Loucy (cell line): ENCODE measurements at regions not wholly inside any gene's neighbourhood (a gene's known extent, or its start where the extent isn't known, plus 50 kb on each side); places are given as distances from the start of the nearest gene placed in this dataset.

Experiments used
- CTCF ChIP-seq: fragments of 200-600 bp; sonication (generic); conservative IDR thresholded peaks from 2 replicates; pipeline ENCODE4 v1.5.1; 2014; ENCODE audit warnings: mild to moderate bottlenecking, antibody characterized with exemption, low read length
- EZH2phosphoT487 ChIP-seq: fragments of 200-600 bp; IDR thresholded peaks from 2 replicates; pipeline ENCODE4 v1.6.1; 2018; ENCODE audit warnings: antibody characterized with exemption, mild to moderate bottlenecking, moderate library complexity, borderline replicate concordance

GRCh38 chr15:29343229-29343628 lies 73.6 kb upstream of the NSMCE3 start:
- TF ChIP-seq CTCF = no peak
- TF ChIP-seq EZH2phosphoT487 = no peak
